MCF 10A (cell line): ENCODE measurements at regions not wholly inside any gene's neighbourhood (a gene's known extent, or its start where the extent isn't known, plus 50 kb on each side); places are given as distances from the start of the nearest gene placed in this dataset.
A peak's percentile ranks its signal among the peaks of the same experiment; 100 is the strongest.

Source experiments
- BruUV-seq: library from RNA; stranded (reverse); fragments of 400-500 nt; replicated peaks from 2 replicates; lab custom pipeline; 2021; lab: Mats Ljungman, UMichigan
- CTCF ChIA-PET: fragments of 300-600 bp; sonication (Branson Sonifier 250); formaldehyde crosslinking; extraction: SDS; loops from one replicate; lab custom pipeline; 2021; ENCODE audit warnings: antibody characterized with exemption, inconsistent platforms; lab: Yijun Ruan, JAX
- POLR2A ChIA-PET: fragments of 300-600, 350-650 bp; sonication (Branson Sonifier 250); formaldehyde crosslinking; extraction: SDS; loops from one replicate; lab custom pipeline; 2020; ENCODE audit warnings: antibody characterized with exemption, inconsistent platforms; lab: Yijun Ruan, JAX
- DNase-seq: peaks from one replicate; pipeline ENCODE4 v3.0.0-alpha.2; 2018; ENCODE audit not compliant: unreplicated experiment
- H3K27ac Mint-ChIP-seq: one replicate; pipeline ENCODE4 v1.8.0; 2022; ENCODE audit warnings: mild to moderate bottlenecking, low read depth, mixed read lengths; ENCODE audit not compliant: unreplicated experiment
- H3K27me3 Mint-ChIP-seq: one replicate; pipeline ENCODE4 v1.8.0; 2022; ENCODE audit warnings: mixed read lengths; ENCODE audit not compliant: insufficient read depth, unreplicated experiment
- H3K36me3 Mint-ChIP-seq: one replicate; pipeline ENCODE4 v1.8.0; 2022; ENCODE audit warnings: mild to moderate bottlenecking, moderate library complexity, mixed read lengths; ENCODE audit not compliant: insufficient read depth, unreplicated experiment
- H3K4me1 Mint-ChIP-seq: one replicate; pipeline ENCODE4 v1.8.0; 2022; ENCODE audit warnings: mixed read lengths; ENCODE audit not compliant: insufficient read depth, unreplicated experiment
- H3K4me3 Mint-ChIP-seq: one replicate; pipeline ENCODE4 v1.8.0; 2022; ENCODE audit warnings: mild to moderate bottlenecking, moderate library complexity, mixed read lengths; ENCODE audit not compliant: unreplicated experiment
- H3K9me3 Mint-ChIP-seq: one replicate; pipeline ENCODE4 v1.8.0; 2022; ENCODE audit warnings: mixed read lengths; ENCODE audit not compliant: unreplicated experiment
- CTCF ChIP-seq: fragments of 200-600 bp; IDR thresholded peaks from one replicate; pipeline ENCODE4 v1.8.0; 2022; ENCODE audit warnings: antibody characterized with exemption, mild to moderate bottlenecking; ENCODE audit not compliant: unreplicated experiment
- intact Hi-C: fragments of 100-400 bp; cut with micrococcal nuclease; formaldehyde crosslinking; loops from 2 replicates; pipeline ENCODE4 v1.14.1; 2022

GRCh38 chr5:142221091-142221860 is 103.5 kb downstream of the SPRY4 start:
- no peak for TF ChIP-seq CTCF
- Mint-ChIP-seq H3K36me3 (peaks cover 7% of the 10 kb centered on the region), H3K27me3 (peaks cover 14% of the 10 kb centered on the region), H3K4me3 (no peak overlapping the region), H3K9me3 (no peaks in the 10 kb centered on the region), H3K4me1 (peaks cover 5% of the 10 kb centered on the region), H3K27ac (no peak overlapping the region)
- intact Hi-C loops: no loop called here
- DNase-seq: no peak
- POLR2A ChIA-PET: no interaction called here
- no TSS peak for BruUV-seq
- CTCF ChIA-PET: interaction anchor here (0.5 to 0.8 kb wide), 2 partner anchors 78 to 139 kb away, joined by 3 to 5 read pairs; no protein-coding TSS in a partner anchor

DNA sequence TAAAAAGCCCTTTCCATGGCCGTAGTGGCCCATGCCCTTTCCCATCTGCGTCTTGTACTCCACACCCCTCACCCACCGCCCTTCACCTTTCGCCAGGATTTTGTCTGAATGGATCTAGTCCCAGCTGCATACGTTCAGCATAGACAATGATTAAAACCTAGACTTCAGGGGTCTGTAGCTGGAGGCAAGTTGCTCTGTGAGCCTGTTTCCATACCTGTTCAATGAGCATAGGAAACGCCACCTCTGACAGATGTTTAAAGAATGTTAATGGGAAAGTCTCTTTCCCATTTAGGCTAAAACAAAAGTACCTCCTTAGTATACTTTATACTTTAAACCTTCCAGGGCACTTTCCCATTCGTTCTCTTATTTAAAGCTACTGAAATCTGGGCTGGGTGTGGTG is 105.7 kb downstream of the SPRY4 start:
- H3K4me1 Mint-ChIP-seq: peaks cover 12% of the 10 kb centered on the region
- H3K9me3 Mint-ChIP-seq: no peaks in the 10 kb centered on the region
- no peak for DNase-seq
- no peak for TF ChIP-seq CTCF
- peaks cover 10% of the 10 kb centered on the region for H3K36me3 Mint-ChIP-seq
- intact Hi-C loops: loop anchor here (5.0 kb wide), 1 partner anchor 108 kb away; the partner anchor contains the start of gene SPRY4
- no peak overlapping the region for H3K4me3 Mint-ChIP-seq
- peaks cover 14% of the 10 kb centered on the region for H3K27me3 Mint-ChIP-seq
- no peak overlapping the region for H3K27ac Mint-ChIP-seq
- no TSS peak for BruUV-seq
- CTCF ChIA-PET: interaction anchor here (0.9 to 1.2 kb wide), 2 partner anchors 12 to 64 kb away, joined by 3 read pairs; no protein-coding TSS in a partner anchor
- POLR2A ChIA-PET: no interaction called here

- H3K27me3 Mint-ChIP-seq: peaks cover 10% of the 10 kb centered on the region
- DNase-seq: no peak
- no peaks in the 10 kb centered on the region for H3K9me3 Mint-ChIP-seq
- peaks cover 10% of the 10 kb centered on the region for H3K36me3 Mint-ChIP-seq
- H3K4me3 Mint-ChIP-seq: no peak overlapping the region
- peaks cover 12% of the 10 kb centered on the region for H3K4me1 Mint-ChIP-seq
- ChIA-PET POLR2A (interaction anchor here (0.9 to 1.3 kb wide), 3 partner anchors 106 to 140 kb away, joined by 3 to 5 read pairs (median 3); no protein-coding TSS in a partner anchor), CTCF (interaction anchor here (0.6 to 0.9 kb wide), 2 partner anchors 15 to 51 kb away, joined by 3 read pairs; no protein-coding TSS in a partner anchor)
- intact Hi-C loops: loop anchor here (2.0 to 5.0 kb wide), 3 partner anchors 110 to 332 kb away; partner anchors contain the start of gene SPRY4
- TF ChIP-seq CTCF: no peak
- no TSS peak for BruUV-seq
- H3K27ac Mint-ChIP-seq: no peak overlapping the region
These were observed 107.9 kb downstream of the SPRY4 start for GRCh38 chr5:142216931-142217330.

DNA sequence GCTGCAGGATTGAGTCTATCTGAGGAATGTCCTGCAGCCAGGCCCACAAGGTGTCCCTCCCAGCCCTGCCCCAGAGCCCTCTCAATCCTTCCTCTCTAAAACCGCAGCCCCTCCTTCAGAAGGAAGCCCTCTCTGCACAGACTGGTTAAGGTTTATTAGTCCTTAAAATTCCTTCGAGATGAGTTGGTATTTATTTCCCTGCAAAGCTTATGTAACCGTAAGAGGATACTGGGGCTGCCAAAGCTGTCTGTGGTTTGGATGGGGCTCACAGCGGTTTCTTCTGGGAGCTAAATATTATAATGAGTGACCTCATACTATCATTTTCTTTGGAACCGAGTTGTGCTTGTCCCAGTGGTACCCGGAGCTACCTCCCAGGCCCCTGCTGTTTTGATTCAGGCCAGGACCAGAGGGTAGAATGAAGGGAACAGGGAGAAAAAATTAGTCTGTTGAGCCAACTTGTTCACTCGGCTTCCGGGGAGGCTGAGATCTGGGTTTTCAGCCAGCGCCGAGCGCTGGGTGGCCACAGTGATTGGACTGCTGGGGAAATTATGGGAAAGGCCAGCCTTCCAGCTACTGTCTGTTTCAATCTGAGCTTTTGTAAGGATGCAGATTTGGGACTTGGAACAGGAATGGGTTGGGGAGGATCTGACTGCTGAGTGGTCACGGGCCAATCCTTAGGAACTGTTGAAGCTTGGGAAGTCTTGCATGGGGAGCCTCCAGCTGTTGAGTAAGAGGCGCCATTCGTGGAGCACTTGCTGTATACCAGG is 107.5 kb downstream of the NDFIP1 start:
- ChIA-PET POLR2A (interaction anchor here (0.6 to 1.3 kb wide), 7 partner anchors 107 to 469 kb away, joined by 3 to 5 read pairs (median 3); partner anchors contain the start of gene SPRY4), CTCF (interaction anchor here (0.7 to 1.2 kb wide), 4 partner anchors 40 to 333 kb away, joined by 3 to 4 read pairs (median 4); no protein-coding TSS in a partner anchor)
- no TSS peak for BruUV-seq
- H3K4me1 Mint-ChIP-seq: peaks cover 12% of the 10 kb centered on the region
- peaks cover 2% of the 10 kb centered on the region for H3K27me3 Mint-ChIP-seq
- H3K27ac Mint-ChIP-seq: peak overlapping the region; percentile 35
- DNase-seq: peak; percentile 99
- no peak for TF ChIP-seq CTCF
- intact Hi-C loops: loop anchor here (2.0 to 5.0 kb wide), 3 partner anchors 111 to 333 kb away; partner anchors contain the start of gene SPRY4
- H3K4me3 Mint-ChIP-seq: peak overlapping the region; percentile 72
- peaks cover 10% of the 10 kb centered on the region for H3K36me3 Mint-ChIP-seq
- no peaks in the 10 kb centered on the region for H3K9me3 Mint-ChIP-seq
